ENCODE measurements at regions not wholly inside any gene's neighbourhood (a gene's known extent, or its start where the extent isn't known, plus 50 kb on each side); places are given as distances from the start of the nearest gene placed in this dataset.
"Not testable (repeated sequence)": the region's sequence is repeated elsewhere in the genome, so short reads cannot be mapped to it uniquely, and the experiment has no call there.

DNA sequence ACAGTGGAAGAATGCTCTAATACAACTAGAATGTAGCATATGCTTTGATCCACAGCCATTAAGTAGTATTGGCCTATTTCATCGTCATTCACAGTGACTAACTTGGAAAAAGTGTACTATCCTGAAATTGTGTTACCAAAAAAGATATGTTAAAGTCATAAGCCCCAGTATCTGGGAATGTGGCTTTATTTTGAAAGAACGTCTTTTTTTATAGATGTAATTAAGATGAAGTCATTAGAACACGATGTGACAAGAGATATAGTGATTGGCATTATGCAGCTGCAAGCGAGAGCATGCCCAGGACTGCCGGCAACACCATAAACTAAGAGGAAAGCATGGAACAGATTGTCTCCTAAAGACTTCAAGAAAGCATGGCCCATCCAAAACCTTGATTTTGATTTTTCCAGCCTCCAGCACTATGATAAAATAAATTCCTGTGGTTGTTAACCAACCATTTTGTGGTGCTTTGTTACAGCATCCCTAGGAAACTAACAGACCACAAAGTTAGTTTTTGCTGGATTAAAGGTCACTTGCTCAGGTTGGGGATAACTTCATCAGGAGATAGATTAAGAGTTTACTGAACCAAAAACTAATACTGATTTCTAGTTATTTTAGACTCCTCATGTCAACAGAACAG is 870.6 kb upstream of the LRRC4C start:
- FAIRE-seq: no peak

DNA sequence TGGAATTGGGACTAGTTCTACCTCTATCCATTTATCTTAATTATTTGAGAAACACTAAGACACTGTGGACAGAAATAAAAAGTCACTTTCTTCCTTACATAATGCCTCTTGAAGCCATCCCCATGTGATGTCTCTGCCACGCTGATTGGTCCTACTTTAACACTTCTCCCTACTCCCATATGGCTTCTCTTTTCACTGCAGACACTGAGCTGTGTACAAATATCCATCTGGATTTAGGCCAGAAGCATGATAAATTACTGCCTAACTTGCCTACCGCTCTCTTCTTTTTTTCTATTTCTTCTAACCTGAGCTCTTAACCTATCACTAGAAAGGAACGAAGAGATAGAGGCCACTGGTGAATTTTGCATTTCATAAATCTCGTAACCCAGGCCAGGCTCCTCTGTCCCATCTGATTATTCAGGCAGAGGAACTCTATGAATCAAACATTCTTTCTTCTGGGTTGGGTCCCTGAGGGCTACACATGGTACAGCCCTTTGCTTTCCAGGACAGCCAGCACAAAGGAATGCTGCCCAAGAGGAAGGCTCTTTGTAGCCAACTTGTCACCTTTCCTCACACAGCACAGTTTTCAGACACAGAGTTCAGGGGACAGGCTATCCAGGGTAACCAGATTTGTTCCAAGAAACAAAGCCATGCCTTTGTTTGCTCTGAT is 878.5 kb upstream of the LRRC4C start:
- no peak for FAIRE-seq

GRCh38 chr11:42344204-42344792 is 884.8 kb upstream of the LRRC4C start:
- no peak for FAIRE-seq

DNA sequence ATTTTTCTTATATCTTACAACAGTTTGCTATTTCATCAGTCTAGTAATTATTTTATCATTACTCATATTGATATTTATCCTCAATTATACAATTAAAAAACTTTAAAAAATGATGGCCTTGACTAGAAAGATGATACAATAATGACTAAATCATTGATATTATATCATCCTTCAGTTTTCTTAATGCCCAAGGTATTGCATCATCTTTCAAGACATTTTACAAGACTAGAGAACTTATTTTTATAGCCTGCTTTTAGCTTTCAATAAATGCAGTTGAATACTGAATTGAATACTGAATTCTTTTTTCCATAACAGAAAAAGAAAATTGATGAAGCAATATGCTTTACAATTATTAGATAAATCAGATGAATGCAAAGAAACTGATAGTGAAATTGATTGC is 886.5 kb upstream of the LRRC4C start:
- no peak for FAIRE-seq

GRCh38 chr11:42363701-42364100 is 904.2 kb upstream of the LRRC4C start:
- no peak for FAIRE-seq

DNA sequence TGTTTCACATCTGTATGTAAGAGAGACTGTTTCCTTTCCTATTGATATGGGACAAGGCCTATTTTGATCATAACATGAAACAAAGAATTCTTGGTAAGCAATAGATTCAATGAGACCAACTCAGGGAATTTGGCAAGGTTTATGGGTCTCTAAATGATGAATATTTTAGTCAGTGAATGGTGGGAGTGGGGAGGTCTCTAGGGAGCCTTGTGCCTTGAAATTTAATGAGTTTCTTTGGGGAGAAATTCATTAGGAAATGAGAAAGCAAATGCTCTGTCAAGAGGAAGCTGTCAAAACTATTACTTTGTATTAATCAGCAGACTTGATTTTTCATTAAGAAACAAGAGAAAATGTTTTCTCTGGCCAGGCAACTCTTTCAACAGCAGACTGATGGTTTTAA is 921.7 kb upstream of the API5 start:
- no peak for FAIRE-seq

- FAIRE-seq: no peak
Measured at GRCh38 chr11:42397483-42397882, 914.3 kb upstream of the API5 start.

DNA sequence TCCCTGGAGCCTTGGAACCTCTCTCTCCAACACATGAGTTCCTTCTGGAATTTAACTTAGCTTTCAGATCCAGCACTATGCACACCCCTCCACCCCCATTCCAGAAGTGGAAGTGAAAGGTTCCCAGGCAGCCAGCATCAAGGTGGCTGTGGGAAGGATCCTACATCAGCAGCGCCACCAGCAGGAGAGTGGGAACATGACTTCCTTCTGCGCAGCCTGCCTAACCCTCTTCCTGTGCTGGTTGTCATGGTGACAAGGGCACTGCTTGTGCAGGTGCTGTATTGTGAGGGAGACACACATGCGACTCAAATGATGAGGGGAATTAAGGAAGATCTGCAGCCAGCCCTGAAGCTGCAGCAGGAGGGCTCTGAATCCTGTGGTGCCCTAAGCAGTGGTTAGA is 904.5 kb upstream of the API5 start:
- FAIRE-seq: no peak

DNA sequence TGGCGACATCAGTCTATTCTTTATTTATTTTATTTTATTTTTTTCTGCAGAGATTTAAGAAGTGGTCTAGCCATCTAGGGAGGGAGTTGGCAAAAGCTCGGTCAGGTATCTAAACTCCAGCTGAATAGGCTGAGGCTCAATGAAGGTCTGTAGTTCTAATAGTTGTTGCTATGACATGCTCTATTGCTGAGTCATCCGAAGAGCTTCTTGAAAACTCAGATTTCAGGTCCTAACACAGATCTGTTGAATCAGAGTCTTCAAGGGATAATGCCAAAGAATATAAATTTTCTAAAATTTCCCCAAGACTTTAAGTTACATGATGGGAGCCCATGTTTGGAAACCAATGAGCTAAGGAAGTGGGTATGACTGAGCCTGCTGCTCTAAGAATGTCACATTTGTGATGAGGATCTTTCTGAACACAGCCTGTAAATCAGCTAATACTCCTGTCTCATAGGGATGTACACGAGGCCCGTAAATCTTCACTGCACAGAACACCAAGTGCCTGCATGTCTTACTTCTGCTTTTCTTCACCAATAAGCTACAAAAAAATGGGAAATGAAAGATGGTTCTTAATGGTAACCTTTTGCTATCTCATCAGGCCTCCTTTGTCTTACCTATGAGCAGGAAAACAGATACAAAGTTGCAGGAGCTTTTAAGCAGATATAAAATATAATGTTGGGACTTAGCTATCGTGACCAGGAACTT is 901.4 kb upstream of the API5 start:
- no peak for FAIRE-seq

DNA sequence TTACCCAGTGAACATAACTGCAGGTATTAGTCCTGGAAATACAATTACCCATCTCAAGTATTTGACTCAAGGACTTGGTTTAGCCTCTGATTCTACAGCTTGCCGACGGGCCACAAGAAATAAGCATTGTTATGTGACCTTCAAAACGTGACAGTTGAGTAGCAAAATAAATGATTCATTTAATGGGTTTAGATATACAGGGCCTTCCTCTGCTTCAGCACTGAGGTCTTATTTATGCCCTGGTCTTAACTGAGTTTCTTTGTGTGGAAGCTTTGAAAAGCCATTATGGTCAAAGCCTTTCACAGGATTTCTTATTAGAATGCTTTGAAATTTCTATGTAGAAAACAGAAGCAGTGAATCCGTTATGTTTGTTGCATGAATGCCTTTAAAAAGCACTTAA is 899.2 kb upstream of the API5 start:
- no peak for FAIRE-seq

DNA sequence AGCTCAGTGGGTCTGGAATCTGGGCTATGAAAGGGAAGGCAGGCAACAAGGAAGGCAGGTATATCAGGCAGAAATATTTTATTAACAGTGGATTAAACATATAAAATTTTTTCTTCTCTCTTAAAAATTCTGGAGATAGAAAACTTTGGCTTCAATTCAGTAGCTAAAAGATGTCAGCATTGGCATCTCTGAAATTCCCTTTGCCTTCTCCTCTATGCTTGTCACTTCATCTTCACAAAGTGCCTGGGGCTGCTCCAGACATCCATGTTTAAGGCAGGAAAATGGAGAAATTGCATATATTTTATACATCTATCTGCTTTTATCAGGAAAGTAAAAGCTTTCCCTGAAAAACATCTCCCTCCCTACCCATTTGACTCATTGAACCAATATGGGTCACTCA is 894.1 kb upstream of the API5 start:
- no peak for FAIRE-seq

- no peak for FAIRE-seq
Measured at GRCh38 chr11:42422090-42422489, 889.7 kb upstream of the API5 start.

DNA sequence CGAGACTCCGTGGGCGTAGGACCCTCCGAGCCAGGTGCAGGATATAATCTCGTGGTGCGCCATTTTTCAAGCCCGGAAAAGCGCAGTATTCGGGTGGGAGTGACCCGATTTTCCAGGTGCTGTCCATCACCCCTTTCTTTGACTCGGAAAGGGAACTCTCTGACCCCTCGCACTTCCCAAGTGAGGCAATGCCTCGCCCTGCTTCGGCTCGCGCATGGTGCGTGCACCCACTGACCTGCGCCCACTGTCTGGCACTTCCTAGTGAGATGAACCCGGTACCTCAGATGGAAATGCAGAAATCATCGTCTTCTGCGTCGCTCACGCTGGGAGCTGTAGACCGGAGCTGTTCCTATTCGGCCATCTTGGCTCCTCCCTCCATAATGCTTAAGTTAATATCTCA is 876.9 kb upstream of the API5 start:
- not testable (repeated sequence) for FAIRE-seq

GRCh38 chr11:42444406-42444805 is 867.4 kb upstream of the API5 start:
- no peak for FAIRE-seq

GRCh38 chr11:42462558-42463310 is 849.1 kb upstream of the API5 start:
- FAIRE-seq: no peak

DNA sequence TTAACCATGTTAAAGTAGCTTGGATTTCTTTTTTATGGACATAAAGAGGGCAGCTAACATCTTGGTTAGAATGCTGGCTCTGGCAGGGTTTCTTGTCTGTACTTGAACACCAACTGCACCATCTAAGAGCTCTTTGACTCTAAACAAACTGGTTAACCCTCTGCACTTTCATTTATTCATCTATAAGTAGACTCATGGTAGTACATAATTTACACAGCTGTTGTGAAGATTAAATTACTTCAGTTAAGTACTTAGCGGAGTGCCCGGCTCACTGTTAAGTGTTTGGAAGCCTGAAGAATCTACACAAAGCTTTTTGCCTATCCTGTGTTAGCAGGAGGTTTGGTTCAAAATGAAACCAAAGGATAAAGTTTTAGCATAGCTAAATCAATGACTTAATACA is 846.2 kb upstream of the API5 start:
- FAIRE-seq: no peak

DNA sequence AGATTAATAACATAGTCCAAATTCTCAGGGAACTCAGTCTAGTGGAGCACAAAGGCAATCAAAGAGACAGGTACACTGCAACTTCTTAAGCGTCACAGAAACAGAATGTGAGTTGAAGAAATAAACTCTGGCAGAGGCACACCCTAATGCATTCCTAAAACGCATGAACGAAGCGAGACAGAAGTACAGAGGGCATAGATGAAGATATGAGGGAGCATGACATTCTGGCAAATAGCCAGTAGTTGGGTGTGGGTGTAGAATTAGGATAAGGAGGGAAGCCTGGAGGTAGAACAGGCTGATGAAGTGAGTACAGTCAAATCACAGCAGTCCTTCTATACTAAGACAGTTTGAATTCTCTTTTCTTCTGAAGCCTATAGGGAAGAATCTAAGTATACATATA is 838.7 kb upstream of the API5 start:
- no peak for FAIRE-seq

- FAIRE-seq: no peak
Measured at GRCh38 chr11:42482822-42483221, 829.0 kb upstream of the API5 start.

- no peak for FAIRE-seq
Measured at GRCh38 chr11:42490506-42490905, 821.3 kb upstream of the API5 start.

DNA sequence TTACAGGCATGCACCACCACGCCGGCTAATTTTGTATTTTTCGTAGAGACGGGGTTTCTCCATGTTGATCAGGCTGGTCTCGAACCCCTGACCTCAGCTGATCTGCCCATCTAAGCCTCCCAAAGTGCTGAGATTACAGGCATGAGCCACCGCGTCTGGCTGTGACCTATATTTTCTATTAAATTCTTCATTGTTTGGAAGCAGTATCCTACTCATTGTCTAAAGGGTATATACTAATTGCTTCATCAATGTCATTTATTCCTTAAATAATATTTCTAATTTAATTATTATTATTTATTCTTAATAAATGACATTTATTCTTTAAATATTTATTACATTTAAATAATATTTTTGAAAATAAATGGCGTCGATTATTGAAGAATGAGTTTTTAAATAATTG is 817.3 kb upstream of the API5 start:
- no peak for FAIRE-seq

GRCh38 chr11:42498971-42499370 is 812.8 kb upstream of the API5 start:
- FAIRE-seq: no peak

- FAIRE-seq: no peak
Measured at GRCh38 chr11:42502151-42502550, 809.6 kb upstream of the API5 start.

DNA sequence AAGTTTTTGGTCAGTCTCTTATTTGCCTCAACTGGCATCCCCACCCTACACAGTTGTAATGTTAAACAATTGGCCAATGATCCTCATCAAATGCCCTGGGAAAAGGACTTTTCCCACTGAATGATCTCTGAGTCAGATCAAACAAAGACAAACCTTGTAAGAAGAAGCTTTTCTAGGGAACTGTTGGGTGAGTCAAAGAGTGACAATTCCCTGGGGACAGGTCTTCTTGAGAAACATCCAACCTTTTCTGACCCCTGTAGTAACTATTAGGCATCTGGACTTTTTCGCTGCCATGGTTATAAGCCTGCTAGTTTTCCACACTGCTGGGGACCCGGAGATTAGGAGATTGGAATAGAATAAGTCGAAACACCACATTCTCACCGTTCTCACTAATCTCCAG is 789.8 kb upstream of the API5 start:
- no peak for FAIRE-seq
